HEK293 (cell line): ENCODE measurements at regions not wholly inside any gene's neighbourhood (a gene's known extent, or its start where the extent isn't known, plus 50 kb on each side); places are given as distances from the start of the nearest gene placed in this dataset.

Source experiments
- CTCF ChIA-PET: fragments of 350-600 bp; formaldehyde crosslinking; extraction: SDS; loops from one replicate; lab custom pipeline; 2021; ENCODE audit warnings: antibody characterized with exemption; lab: Yijun Ruan, JAX
- POLR2A ChIA-PET: fragments of 300-600 bp; formaldehyde crosslinking; extraction: SDS; loops from one replicate; lab custom pipeline; 2020; ENCODE audit warnings: antibody characterized with exemption, inconsistent platforms; lab: Yijun Ruan, JAX
- H3K27ac ChIP-seq: fragments of 200-500 bp; sonication (Bioruptor generic); 2 replicates; pipeline ENCODE4 v1.5.1; 2014; ENCODE audit warnings: low read depth, low read length, control low read depth, inconsistent platforms; ENCODE audit errors: extremely low read depth
- H3K36me3 ChIP-seq, 2 experiments: fragments of 200-500 bp in 1 of 2; sonication (Bioruptor generic) in 1 of 2; 1 replicate in 1 of 2; 2 replicates in 1 of 2; pipeline ENCODE4 v1.5.1; 2014 to 2017; ENCODE audit warnings: inconsistent platforms in 2 of 2, low read length in 2 of 2; ENCODE audit not compliant: control insufficient read depth in 2 of 2, insufficient read depth in 1 of 2
- H3K4me1 ChIP-seq: fragments of 200-500 bp; sonication (Bioruptor generic); 2 replicates; pipeline ENCODE4 v1.5.1; 2014; ENCODE audit warnings: mild to moderate bottlenecking, low read length, inconsistent platforms; ENCODE audit not compliant: control insufficient read depth, insufficient read depth
- H3K4me3 ChIP-seq: 2 replicates; pipeline ENCODE4 v1.5.1; 2011; ENCODE audit warnings: low read depth, mild to moderate bottlenecking, control low read depth, low read length, moderate library complexity
- H3K9me3 ChIP-seq: fragments of 200-500 bp; sonication (Bioruptor generic); 2 replicates; pipeline ENCODE4 v1.5.1; 2014; ENCODE audit warnings: low read depth, low read length, inconsistent platforms; ENCODE audit not compliant: control insufficient read depth, insufficient read depth
- ATF2 ChIP-seq: fragments of 450-650 bp; formaldehyde crosslinking; IDR thresholded peaks from 2 replicates; pipeline ENCODE4 v1.5.1; 2016; ENCODE audit warnings: missing biosample characterization, missing genetic modification characterization, low read depth
- BCL11B ChIP-seq: fragments of 450-650 bp; formaldehyde crosslinking; IDR thresholded peaks from 2 replicates; pipeline ENCODE4 v1.5.1; 2016; ENCODE audit warnings: low read depth, missing biosample characterization, missing genetic modification characterization
- HOXA7 ChIP-seq: sonication (generic); formaldehyde crosslinking; IDR thresholded peaks from 2 replicates; pipeline ENCODE4 v1.8.1; 2022; ENCODE audit warnings: missing genetic modification reagents, borderline replicate concordance
- HOXC10 ChIP-seq: sonication (generic); formaldehyde crosslinking; IDR thresholded peaks from 2 replicates; pipeline ENCODE4 v1.8.1; 2023; ENCODE audit warnings: mild to moderate bottlenecking, missing genetic modification reagents
- OVOL3 ChIP-seq: fragments of 450-650 bp; formaldehyde crosslinking; IDR thresholded peaks from 2 replicates; pipeline ENCODE4 v1.5.1; 2016; ENCODE audit warnings: missing biosample characterization, missing genetic modification characterization
- YY2 ChIP-seq: fragments of 450-650 bp; formaldehyde crosslinking; IDR thresholded peaks from 2 replicates; pipeline ENCODE4 v1.5.1; 2016; ENCODE audit warnings: missing biosample characterization, missing genetic modification characterization
- ZBTB1 ChIP-seq: fragments of 450-650 bp; formaldehyde crosslinking; IDR thresholded peaks from 2 replicates; pipeline ENCODE4 v1.5.1; 2016; ENCODE audit warnings: missing biosample characterization, missing genetic modification characterization
- ZFP41 ChIP-seq: fragments of 450-650 bp; formaldehyde crosslinking; IDR thresholded peaks from 2 replicates; pipeline ENCODE4 v1.5.1; 2016; ENCODE audit warnings: missing biosample characterization, missing genetic modification characterization, borderline replicate concordance
- ZNF114 ChIP-seq: fragments of 450-650 bp; formaldehyde crosslinking; IDR thresholded peaks from 2 replicates; pipeline ENCODE4 v1.5.0; 2017; ENCODE audit warnings: missing biosample characterization, missing genetic modification characterization
- ZNF169 ChIP-seq: fragments of 450-650 bp; formaldehyde crosslinking; IDR thresholded peaks from 2 replicates; pipeline ENCODE4 v1.5.1; 2016; ENCODE audit warnings: missing biosample characterization, missing genetic modification characterization
- ZNF175 ChIP-seq: fragments of 450-650 bp; formaldehyde crosslinking; IDR thresholded peaks from 2 replicates; pipeline ENCODE4 v1.5.1; 2016; ENCODE audit warnings: missing biosample characterization, missing genetic modification characterization
- ZNF19 ChIP-seq: fragments of 450-650 bp; formaldehyde crosslinking; IDR thresholded peaks from 2 replicates; pipeline ENCODE4; 2016; ENCODE audit warnings: missing biosample characterization, missing genetic modification characterization, low read depth
- ZNF239 ChIP-seq: fragments of 450-650 bp; formaldehyde crosslinking; IDR thresholded peaks from 2 replicates; pipeline ENCODE4 v1.5.1; 2016; ENCODE audit warnings: missing biosample characterization, missing genetic modification characterization
- ZNF248 ChIP-seq: fragments of 450-650 bp; formaldehyde crosslinking; IDR thresholded peaks from 2 replicates; pipeline ENCODE4 v1.5.1; 2017; ENCODE audit warnings: missing biosample characterization, missing genetic modification characterization
- ZNF416 ChIP-seq: fragments of 450-650 bp; formaldehyde crosslinking; IDR thresholded peaks from 2 replicates; pipeline ENCODE4 v1.5.1; 2016; ENCODE audit warnings: missing biosample characterization, missing genetic modification characterization
- ZNF433 ChIP-seq: fragments of 450-650 bp; formaldehyde crosslinking; IDR thresholded peaks from 2 replicates; pipeline ENCODE4 v1.5.1; 2016; ENCODE audit warnings: missing biosample characterization, missing genetic modification characterization, low read depth
- ZNF521 ChIP-seq: fragments of 450-650 bp; formaldehyde crosslinking; IDR thresholded peaks from 2 replicates; pipeline ENCODE4 v1.5.1; 2017; ENCODE audit warnings: missing biosample characterization, mild to moderate bottlenecking, missing genetic modification characterization
- ZNF548 ChIP-seq: fragments of 450-650 bp; formaldehyde crosslinking; IDR thresholded peaks from 2 replicates; pipeline ENCODE4 v1.5.1; 2016; ENCODE audit warnings: missing biosample characterization, missing genetic modification characterization
- ZNF610 ChIP-seq: fragments of 450-650 bp; formaldehyde crosslinking; IDR thresholded peaks from 2 replicates; pipeline ENCODE4 v1.5.1; 2016; ENCODE audit warnings: missing biosample characterization, missing genetic modification characterization, borderline replicate concordance
- ZNF624 ChIP-seq: fragments of 450-650 bp; formaldehyde crosslinking; IDR thresholded peaks from 2 replicates; pipeline ENCODE4 v1.5.1; 2017; ENCODE audit warnings: missing biosample characterization, missing genetic modification characterization
- ZNF677 ChIP-seq: fragments of 450-650 bp; IDR thresholded peaks from 2 replicates; pipeline ENCODE4 v1.5.0; 2018; ENCODE audit warnings: missing biosample characterization, mild to moderate bottlenecking, missing genetic modification characterization, moderate library complexity
- ZNF747 ChIP-seq: fragments of 450-650 bp; formaldehyde crosslinking; IDR thresholded peaks from 2 replicates; pipeline ENCODE4 v1.5.1; 2016; ENCODE audit warnings: missing biosample characterization, missing genetic modification characterization
- ZNF791 ChIP-seq: fragments of 450-650 bp; formaldehyde crosslinking; IDR thresholded peaks from 2 replicates; pipeline ENCODE4 v1.5.1; 2016; ENCODE audit warnings: missing biosample characterization, missing genetic modification characterization
- ZSCAN4 ChIP-seq: fragments of 450-650 bp; formaldehyde crosslinking; IDR thresholded peaks from 2 replicates; pipeline ENCODE4 v1.5.1; 2017; ENCODE audit warnings: missing biosample characterization, missing genetic modification characterization

GRCh38 chr4:96895826-96896225 is 1055.9 kb downstream of the PDHA2 start:
- H3K9me3 ChIP-seq = no peaks in the 10 kb centered on the region
- H3K4me3 ChIP-seq = no peak overlapping the region
- no peaks in the 10 kb centered on the region for H3K4me1 ChIP-seq
- no peaks in the 10 kb centered on the region for H3K36me3 ChIP-seq
- no peak overlapping the region for H3K27ac ChIP-seq
- POLR2A ChIA-PET = no interaction called here
- no peak for TF ChIP-seq HOXC10 (CRISPR knock-in tag)
- TF ChIP-seq ZNF239 (tag by site-specific recombination) = no peak
- TF ChIP-seq ZNF175 = no peak
- TF ChIP-seq, all 188 proteins: peak for 0
- CTCF ChIA-PET = no interaction called here

GRCh38 chr4:96912716-96913115 is 1072.8 kb downstream of the PDHA2 start:
- TF ChIP-seq ZNF521 (no peak), ZNF248 (tag by site-specific recombination) (no peak), BCL11B (tag by site-specific recombination) (no peak), ZNF747 (no peak), ZBTB1 (tag by site-specific recombination) (no peak), ZNF624 (tag by site-specific recombination) (no peak), ZNF433 (tag by site-specific recombination) (no peak), YY2 (tag by site-specific recombination) (no peak), ZNF416 (tag by site-specific recombination) (no peak), ZNF114 (no peak), ZFP41 (tag by site-specific recombination) (no peak), ZNF791 (tag by site-specific recombination) (no peak), ATF2 (tag by site-specific recombination) (no peak), ZNF610 (tag by site-specific recombination) (no peak), HOXA7 (no peak), ZNF169 (tag by site-specific recombination) (no peak), ZNF548 (no peak), ZSCAN4 (tag by site-specific recombination) (no peak), ZNF19 (tag by site-specific recombination) (no peak)
- Histone ChIP-seq H3K36me3 (no peaks in the 10 kb centered on the region), H3K4me1 (no peaks in the 10 kb centered on the region), H3K4me3 (no peak overlapping the region), H3K27ac (no peak overlapping the region), H3K9me3 (no peaks in the 10 kb centered on the region)
- ChIA-PET CTCF (no interaction called here), POLR2A (no interaction called here)

GRCh38 chr4:96913441-96914080 is 1073.7 kb downstream of the PDHA2 start:
- Histone ChIP-seq H3K4me1 (no peaks in the 10 kb centered on the region), H3K36me3 (no peaks in the 10 kb centered on the region), H3K4me3 (no peak overlapping the region), H3K9me3 (no peaks in the 10 kb centered on the region), H3K27ac (no peak overlapping the region)
- POLR2A ChIA-PET = no interaction called here
- CTCF ChIA-PET = no interaction called here
- no peak for TF ChIP-seq OVOL3 (tag by site-specific recombination)
- no peak for TF ChIP-seq ZNF677 (tag by site-specific recombination)
